PFSK-1 (cell line): ENCODE measurements at regions not wholly inside any gene's neighbourhood (a gene's known extent, or its start where the extent isn't known, plus 50 kb on each side); places are given as distances from the start of the nearest gene placed in this dataset.

ENCODE experiments used
- FOXP2 ChIP-seq: optimal IDR thresholded peaks from 2 replicates; pipeline ENCODE3; 2011; ENCODE audit warnings: borderline replicate concordance, control low read depth, inconsistent platforms; ENCODE audit not compliant: insufficient read depth; ENCODE audit errors: extremely low read length, extremely low read depth
- POLR2AphosphoS5 ChIP-seq: IDR thresholded peaks from 2 replicates; pipeline ENCODE4 v1.6.1; 2012; ENCODE audit warnings: low read depth, mild to moderate bottlenecking, control low read depth, low read length, moderate library complexity
- REST ChIP-seq, 2 experiments: IDR thresholded peaks; 2 replicates each; pipeline versions ENCODE4 v1.6.1 to v1.8.0; 2011 to 2012; ENCODE audit warnings: low read depth in 2 of 2, low read length in 2 of 2, control low read depth in 1 of 2, inconsistent platforms in 1 of 2, mild to moderate bottlenecking in 1 of 2, moderate library complexity in 1 of 2; ENCODE audit not compliant: insufficient read depth in 1 of 2
- SIN3A ChIP-seq: IDR thresholded peaks from 2 replicates; pipeline ENCODE4 v1.6.1; 2012; ENCODE audit warnings: mild to moderate bottlenecking, low read length, moderate library complexity, borderline replicate concordance; ENCODE audit not compliant: insufficient read depth
- TAF1 ChIP-seq: IDR thresholded peaks from 2 replicates; pipeline ENCODE4 v1.6.1; 2012; ENCODE audit warnings: low read length, control low read depth, borderline replicate concordance; ENCODE audit not compliant: insufficient read depth

GRCh38 chr1:36576118-36576517 is 93.4 kb upstream of the CSF3R start:
- no peak for TF ChIP-seq FOXP2
- no peak for TF ChIP-seq SIN3A
- TF ChIP-seq REST (IDR thresholded peaks at IDR 0.05; ENCODE audit: insufficient read depth in 1 of 2, low read depth in 2 of 2, low read length in 2 of 2), result no peak
- TF ChIP-seq POLR2AphosphoS5, result no peak
- TF ChIP-seq TAF1, result no peak

GRCh38 chr1:36573445-36573844 is 90.7 kb upstream of the CSF3R start:
- TF ChIP-seq TAF1, result no peak
- no peak for TF ChIP-seq FOXP2
- no peak for TF ChIP-seq POLR2AphosphoS5
- no peak for TF ChIP-seq SIN3A
- TF ChIP-seq REST (IDR thresholded peaks at IDR 0.05; ENCODE audit: insufficient read depth in 1 of 2, low read depth in 2 of 2, low read length in 2 of 2), result no peak

GRCh38 chr1:36572906-36573305 is 90.2 kb upstream of the CSF3R start:
- TF ChIP-seq POLR2AphosphoS5 (no peak), TAF1 (no peak), SIN3A (no peak), REST (IDR thresholded peaks at IDR 0.05; ENCODE audit: insufficient read depth in 1 of 2, low read depth in 2 of 2, low read length in 2 of 2) (no peak), FOXP2 (no peak)

- TF ChIP-seq FOXP2 (no peak), REST (IDR thresholded peaks at IDR 0.05; ENCODE audit: insufficient read depth in 1 of 2, low read depth in 2 of 2, low read length in 2 of 2) (no peak), TAF1 (no peak), POLR2AphosphoS5 (no peak), SIN3A (no peak)
Measured at GRCh38 chr1:36572142-36572715, 89.5 kb upstream of the CSF3R start.

GRCh38 chr1:36571106-36571505 is 88.4 kb upstream of the CSF3R start:
- TF ChIP-seq POLR2AphosphoS5 (no peak), FOXP2 (no peak), TAF1 (no peak), SIN3A (no peak)
